GM21737 (cell line): ENCODE measurements at regions not wholly inside any gene's neighbourhood (a gene's known extent, or its start where the extent isn't known, plus 50 kb on each side); places are given as distances from the start of the nearest gene placed in this dataset.

Experiments used
- ATAC-seq: cut with Tn5 transposase; IDR thresholded peaks from one replicate; pipeline ENCODE4 v1.9.1; 2021; ENCODE audit warnings: mild to moderate bottlenecking, moderate library complexity; ENCODE audit not compliant: unreplicated experiment

DNA sequence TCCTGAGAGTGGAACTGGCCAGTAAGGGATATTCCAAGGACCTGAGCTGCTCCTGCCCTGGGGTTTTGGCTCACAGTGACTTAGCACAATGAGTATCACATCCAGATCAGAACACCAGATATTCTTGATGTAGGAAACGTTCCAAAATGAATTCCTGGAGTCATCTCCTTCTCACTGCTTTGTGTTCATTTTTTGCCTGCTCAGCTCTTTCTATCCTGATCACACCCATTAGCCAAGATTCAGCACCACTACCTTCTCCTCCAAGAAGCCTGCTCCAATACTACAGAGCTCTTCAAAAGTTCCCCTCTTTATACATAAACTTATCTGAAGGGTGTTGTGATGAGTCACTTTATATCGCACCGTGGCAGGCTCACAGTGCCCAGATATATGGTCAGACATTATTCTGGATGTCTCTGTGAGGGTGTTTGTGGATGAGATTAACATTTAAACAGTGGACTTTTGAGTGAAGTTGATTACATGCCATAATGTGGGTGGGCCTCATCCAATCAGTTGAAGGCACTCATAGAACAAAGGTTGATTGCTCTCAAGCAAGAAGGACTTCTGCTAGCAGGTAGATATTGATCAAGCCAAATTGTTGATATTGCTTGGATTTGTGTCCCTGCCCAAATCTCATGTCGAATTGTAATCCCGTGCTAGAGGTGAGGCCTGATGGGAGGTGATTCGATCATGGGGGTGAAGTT lies 1155.2 kb upstream of the AUTS2 start:
- ATAC-seq, result no peak

DNA sequence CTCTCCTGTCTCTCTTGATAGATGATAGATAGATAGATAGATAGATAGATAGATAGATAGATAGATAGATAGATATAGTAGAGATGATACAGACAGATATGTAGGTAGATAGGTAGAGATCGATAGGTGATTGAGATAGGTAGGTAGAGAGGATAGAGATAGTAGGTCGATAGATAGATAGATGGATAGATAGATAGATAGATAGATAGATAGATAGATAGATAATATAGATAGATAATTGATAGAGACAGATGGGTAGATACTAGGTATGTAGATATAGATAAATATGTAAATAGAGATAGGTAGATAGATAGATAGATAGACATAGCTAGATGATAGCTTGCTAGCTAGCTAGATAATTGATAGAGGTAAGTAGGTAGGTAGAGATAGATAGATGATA lies 1154.2 kb upstream of the AUTS2 start:
- no peak for ATAC-seq

DNA sequence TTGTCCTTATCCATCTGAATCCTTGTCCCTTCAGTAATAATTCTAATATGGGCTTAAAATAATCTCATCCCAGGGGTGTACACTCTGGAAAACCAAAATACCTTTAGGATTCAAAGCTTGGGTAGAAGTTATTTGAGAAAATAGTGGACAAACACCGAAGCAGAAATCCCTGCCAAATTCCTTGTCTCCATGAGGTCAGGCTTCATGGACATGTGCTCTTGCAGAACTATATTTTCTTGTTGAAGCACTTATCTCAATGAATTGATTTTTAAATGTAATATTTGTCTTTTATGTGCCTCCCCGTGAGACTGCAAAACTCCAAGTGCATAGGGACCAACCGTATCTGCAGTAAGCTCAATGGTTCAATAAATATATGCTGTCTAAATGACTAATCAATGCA lies 1153.3 kb upstream of the AUTS2 start:
- no peak for ATAC-seq

DNA sequence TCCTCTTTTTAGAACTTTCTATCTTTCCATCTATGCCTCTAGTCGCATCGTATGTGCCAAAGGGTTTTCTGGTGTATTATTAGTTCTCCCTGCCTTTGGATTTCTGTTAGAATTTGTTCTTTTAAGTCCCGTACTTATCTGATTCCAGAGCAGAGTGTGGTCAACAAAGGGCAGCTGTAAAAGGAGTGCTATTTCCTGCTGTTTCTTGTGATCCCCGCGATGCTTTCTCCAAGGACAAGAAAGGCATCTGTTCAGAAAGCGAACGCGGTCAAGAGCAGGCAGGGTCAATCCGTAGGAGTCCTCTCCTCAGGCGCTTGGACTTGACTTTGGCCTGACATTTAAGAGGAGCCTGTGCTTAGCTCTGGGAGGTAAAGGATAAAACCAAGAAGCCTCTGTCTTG lies 1152.1 kb upstream of the AUTS2 start:
- ATAC-seq, result no peak

DNA sequence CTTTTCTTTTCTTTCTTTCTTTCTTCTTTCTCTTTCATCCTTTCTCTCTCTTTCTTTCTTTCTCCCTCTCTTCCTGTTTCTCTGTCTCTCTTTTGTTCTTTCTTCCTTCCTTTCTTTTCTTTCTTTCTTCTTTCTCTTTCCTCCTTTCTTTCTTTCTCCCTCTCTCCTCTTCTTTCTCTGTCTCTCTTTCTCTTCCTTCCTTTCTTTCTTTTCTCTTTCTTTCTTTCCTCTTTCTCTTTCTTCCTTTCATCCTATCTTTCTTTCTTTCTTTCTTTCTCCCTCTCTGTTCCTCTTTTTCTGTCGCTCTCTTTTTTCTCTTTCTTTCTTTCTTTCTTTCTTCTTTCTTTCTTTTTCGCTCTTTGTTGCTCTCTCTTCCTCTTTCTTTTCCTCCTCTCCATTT lies 1149.2 kb upstream of the AUTS2 start:
- ATAC-seq, result no peak

DNA sequence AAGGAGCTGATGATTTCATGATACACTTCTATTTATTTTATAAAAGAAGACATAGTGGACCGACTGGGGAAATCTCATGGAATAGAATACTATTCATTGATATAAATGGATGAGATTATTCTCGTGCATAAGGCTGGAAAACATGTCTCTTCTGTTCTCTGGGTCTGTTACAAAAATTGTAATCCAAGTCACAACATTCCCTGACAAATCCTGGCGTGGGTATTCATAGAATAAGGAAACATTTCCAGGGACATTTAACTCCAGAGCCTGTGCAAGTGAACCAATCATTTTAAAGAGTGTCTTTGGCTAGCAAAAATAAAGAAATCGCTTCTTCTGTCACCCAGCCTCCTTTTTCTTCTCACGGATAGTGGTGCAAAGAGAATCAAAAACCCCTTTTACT lies 1148.5 kb upstream of the AUTS2 start:
- no peak for ATAC-seq

DNA sequence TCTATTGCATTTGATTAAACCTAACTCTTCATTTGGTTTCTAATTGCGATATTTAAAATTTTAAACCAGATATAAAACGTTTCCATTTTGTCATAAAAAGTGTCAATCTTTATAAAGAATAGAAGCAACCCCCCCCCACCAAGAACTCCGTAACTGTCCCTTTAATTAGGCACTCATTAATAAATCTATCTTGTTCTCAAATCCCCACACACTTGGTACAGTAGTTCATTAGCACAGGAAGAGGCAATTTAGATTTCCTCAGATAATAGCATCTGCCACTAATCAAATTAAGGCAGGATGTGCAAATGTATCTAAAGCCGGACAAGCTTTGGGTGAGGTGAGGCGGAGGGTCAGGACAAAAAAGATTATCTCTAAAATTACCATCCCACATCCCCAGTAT lies 1143.3 kb upstream of the AUTS2 start:
- ATAC-seq, result no peak

DNA sequence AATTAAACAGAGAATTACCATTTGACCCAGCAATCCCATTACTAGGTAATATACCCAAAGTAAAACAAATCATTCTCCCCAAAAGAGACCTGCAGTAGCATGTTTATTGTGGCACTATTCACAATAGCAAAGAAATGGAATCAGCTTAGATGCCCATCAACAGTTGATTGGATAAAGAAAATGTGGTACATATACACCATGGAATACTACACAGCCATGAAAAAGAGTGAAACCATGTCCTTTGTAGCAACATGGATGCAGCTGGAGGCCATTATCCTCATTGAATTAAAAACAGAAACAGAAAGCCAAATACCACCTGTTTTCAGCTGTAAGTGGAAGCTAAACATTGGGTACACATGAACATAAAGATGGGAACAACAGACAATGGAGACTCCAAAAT lies 1141.8 kb upstream of the AUTS2 start:
- no peak for ATAC-seq

DNA sequence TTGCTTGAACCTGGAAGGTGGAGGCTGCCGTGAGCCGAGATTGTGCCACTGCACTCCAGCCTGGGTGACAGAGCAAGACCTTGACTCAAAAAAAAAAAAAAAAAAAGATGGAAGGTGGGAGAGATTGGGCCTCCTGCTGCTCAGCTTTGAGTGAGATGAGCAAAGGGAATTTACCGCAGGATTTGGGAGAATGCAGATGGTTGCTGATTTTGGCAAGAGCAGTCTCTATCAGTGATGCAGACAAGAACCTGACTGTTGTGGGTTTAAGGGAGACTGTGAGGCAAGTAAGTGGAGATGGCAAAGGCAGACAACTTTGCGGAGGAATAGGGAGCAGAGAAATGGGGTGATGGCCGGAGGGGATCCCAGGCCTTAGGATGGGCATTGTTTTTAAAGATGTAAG lies 1140.8 kb upstream of the AUTS2 start:
- no peak for ATAC-seq

DNA sequence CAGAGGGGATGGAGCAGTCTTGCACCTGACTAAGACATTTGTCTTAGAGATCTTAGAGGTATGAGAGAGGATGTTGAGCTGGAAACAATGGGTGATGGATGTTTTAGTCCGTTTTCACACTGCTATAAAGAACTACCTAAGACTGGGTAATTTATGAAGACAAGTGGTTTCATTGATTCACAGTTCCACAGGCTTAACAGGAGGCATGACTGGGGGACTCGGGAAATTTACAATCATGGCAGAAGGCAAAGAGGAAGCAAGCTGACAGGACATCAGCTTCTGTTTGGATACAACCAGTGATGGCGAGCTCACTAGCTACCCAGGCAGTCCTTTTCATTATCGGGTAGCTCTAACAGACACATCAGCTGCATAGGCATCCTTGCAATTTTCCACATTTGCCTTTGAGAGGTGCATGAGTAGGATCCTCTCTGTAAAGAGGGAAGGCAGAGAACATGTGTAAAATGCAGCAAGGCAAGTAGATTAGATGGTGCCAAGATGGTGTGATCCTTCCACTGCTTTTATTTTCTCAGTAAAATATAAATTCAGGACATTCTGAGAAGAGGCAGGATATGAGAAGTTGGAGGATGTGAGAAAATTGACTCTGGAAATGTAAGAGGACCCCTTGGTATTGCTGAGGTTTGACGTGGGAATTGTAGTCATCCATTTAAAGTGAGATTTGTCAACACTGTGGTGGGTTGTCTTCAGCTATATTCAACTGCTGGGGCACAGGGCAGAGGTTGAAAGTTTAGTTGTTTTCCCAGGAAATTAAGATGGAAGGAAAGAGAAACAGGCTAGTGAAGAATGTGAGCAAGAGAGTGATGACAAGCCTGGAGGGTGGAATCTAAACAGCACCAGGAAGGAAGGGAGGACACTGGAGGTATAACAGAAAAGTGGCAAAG lies 1140.0 kb upstream of the AUTS2 start:
- ATAC-seq, result no peak

DNA sequence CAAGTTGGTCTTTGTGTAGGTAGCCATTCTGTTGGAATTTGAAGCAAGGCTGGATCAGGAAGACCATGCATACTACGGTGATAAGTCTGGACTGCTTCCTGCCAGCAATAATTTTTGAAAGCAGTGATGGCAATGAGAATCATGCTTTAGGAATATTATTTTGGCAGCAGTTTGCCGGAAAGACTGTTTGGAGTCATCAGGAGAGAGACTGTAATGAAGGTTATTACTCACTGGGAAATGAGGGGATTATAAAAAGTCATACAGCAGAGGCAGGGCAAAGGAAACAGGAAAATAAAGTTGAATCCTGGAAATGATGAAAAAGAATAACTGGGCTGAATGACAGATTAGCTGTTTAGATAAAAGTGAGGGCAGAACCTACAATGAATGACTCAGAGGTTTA lies 1136.8 kb upstream of the AUTS2 start:
- no peak for ATAC-seq

DNA sequence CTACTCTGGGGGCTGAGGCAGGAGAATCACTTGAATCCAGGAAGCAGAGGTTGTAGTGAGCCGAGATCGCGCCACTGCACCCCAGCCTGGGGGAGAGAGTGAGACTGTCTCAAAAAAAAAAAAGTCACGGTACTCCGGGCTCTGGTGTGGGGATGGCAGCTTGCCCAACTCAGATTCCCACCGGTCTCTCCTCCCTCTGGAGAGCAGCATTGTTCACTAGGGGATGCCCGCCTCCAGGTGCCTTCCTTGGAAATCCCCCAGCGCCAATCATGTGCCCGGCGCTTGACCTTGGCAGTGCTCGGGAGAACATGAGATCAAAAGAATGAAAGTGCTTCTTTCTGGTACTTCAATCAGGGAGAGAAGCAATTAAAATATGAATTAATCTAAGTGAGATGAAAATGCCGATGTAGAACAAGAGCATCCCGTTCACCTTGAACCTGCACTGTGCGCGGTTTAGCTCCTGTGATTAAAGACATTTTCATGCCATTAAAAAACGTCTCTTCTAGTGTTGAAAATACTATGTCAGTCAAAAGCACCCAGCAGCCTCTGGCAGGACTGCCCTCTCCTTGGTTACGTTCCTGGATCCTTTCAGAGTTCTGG lies 1127.3 kb upstream of the AUTS2 start:
- ATAC-seq, result no peak

DNA sequence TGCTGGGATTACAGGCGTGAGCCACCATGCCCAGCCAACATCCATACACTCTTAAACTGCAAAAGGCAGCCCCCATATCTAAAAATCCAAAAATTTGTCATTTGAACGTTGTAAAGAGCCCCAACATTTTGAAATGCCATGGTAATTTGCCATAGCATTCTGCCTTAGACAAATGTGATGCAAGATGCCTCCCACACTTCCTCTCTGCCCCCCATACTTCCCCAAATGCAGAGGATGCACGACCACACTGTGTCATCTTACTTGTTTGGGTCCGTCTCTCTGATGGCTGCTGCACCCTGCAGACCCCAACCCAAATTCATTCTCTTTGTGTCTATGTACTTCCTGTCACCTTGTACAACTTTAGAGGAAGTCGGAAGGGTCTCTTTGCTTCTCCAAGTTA lies 1125.6 kb upstream of the AUTS2 start:
- no peak for ATAC-seq

DNA sequence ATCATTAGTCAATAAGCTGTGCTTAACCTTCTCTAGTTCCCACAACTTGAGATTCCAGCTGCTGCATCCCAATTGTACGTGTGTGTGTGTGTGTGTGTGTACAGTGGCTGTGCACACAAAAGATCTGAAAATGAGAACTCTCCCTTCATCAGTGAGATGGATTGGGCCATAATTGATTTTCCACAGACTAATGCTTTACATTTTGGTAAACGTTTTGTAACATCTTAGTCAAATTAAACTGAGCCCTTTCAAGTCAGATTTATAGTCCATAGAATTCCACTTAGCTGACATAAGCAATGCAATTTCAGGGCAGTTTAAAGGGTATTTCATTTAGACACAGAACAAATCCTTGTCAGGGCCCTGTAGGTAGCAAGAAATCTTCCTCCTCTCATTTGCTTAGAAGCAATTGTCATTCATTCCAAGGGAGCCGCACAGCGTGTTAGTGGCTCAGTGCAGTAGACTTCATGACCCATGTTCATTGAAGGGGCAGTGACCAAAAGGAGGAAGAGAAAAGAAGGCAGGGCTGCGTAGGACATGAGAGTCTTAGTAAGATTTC lies 1123.5 kb upstream of the AUTS2 start:
- ATAC-seq, result no peak

DNA sequence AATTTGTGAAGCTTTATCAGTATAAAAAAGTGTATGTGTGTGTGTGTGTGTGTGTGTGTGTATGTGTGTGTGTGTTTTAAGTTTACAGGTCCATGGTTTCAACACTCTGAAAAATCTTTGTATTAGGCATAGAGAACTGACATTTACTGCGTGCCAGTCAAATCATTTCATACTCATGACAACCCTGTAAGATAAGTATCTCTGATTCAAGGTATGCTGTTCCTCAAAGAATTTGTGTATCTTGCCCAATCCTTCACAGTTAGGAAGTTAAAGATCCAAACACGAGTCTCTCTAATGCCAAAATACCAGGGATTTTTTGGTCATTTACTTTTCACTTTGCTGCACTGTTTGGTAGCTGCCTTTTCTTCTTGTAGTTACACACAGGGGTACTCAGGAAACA lies 1121.3 kb upstream of the AUTS2 start:
- no peak for ATAC-seq

DNA sequence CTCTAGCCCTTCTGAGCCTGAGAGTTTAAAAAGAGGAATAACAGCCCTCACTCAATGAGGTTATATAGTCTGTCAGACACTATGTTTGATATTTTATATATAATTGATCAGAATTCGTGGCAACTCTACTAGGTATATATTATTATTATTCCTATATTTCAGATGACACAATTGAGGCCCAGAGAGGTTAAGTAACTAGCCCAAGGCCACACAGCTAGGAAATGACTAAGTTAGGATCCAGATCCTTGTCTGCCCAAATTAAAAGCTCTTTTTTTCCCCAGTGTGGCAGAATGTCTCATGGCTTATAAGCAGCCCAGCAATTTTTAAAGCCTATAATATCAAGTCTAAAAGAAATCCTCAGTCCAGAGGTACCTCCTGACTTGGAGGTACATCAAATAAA lies 1119.9 kb upstream of the AUTS2 start:
- no peak for ATAC-seq

DNA sequence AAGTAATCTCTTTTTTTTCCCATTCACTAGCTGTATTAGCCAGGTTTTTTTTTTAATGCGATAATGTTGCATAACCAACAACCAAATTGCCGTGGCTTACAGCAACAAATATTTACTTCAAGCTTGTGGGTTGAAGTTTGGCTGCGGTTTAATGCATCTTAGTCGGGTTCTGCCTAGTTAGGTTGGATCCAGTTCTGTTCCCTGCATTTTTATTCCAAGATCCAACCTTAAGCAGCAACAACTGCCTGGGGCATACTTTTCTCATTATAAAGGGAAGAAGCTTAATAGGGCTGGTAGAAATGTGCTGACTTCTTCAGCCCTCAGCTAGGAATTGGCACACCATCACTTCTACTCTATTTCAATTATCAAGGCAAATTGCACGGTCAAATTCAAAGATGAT lies 1115.5 kb upstream of the AUTS2 start:
- ATAC-seq, result no peak

DNA sequence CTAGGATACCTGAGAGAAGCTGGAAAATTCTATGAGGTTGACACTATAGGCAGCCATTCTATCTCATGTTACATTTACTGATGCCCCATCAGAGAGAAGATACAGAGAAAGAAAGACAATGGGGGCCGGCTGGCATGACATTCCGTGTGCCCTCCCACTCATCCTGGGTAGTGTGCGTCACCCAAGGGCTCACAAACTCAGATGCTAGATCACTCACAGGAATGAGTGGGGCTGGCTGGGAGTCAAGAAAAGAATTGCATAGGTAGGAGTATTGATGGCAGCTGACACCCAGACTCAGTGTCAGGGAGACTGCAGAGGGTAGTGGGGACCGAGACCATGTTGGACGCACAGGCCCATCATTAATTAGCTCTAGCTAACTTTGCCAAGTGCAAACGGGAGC lies 1113.5 kb upstream of the AUTS2 start:
- no peak for ATAC-seq

DNA sequence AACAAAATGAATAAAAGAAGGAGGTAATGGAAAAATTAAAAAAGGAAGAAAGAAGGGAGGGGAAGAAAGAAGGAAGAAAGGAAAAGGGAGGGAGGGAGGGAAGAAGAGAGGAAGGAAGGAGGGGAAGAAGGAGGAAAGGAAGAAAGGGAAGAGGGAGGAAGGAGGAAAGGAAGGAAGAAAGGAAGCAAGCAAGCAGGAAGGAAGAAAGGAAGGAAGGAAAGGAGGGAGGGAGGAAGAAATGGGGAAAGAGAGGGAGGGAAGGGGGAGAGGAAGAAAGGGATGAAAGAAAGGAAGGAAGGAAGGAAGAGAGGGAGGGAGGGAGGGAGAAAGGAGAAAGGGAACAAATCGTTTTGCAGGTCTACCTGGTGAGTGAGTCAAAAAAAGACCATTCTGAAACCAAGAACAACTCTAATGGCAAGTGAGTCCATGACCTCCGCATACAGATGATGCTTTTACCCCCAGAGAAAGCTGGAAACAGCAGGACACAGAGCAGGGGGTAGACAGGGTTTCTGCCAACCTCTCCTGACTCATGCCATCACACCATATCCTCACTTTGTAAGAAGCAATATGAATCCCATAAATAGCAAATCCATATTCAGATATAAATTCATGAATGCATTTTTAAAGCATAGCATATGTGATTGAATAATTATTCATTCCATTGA lies 1112.9 kb upstream of the AUTS2 start:
- ATAC-seq, result no peak

DNA sequence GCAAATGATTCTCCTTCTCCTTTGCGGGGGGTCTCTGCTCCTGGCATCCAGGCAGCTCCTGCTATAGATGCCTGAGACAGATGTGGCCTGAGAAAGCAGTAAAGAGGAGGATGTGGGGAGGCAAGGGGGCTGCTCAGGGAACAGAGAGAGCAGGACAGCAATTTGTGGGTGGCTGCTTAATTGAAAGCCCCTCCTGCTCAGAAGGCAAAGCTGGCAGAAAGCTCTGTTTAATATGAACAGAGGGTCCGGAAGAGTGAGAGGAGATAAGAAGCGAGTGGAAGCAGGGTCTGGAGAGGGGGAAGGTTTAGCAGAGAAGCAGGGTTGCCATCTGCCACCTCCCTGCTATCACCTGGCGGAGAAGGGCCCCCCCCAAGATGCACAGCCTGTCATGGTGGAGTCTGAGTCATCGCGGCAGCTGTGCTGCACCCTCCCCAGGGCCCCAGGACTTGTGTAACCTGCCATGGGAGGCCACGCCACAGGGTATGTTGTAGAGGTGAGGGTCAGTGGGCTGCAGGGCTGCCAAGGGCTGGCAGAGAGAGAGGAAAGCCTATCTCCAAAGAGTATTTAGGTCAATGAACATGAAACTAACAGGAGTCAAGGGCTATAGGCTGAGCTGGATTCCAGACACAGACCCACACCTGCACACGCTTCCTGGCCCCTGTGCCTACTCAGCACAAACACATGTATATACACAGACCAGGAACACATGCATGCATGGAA lies 1109.8 kb upstream of the AUTS2 start:
- no peak for ATAC-seq
